ENCODE measurements at regions not wholly inside any gene's neighbourhood (a gene's known extent, or its start where the extent isn't known, plus 50 kb on each side); places are given as distances from the start of the nearest gene placed in this dataset.
A peak's percentile ranks its signal among the peaks of the same experiment; 100 is the strongest.

- no peak overlapping the region for H3K4me3 Mint-ChIP-seq
- Histone ChIP-seq H3K27me3 (ENCODE audit: insufficient read depth, low read length, poor library complexity, severe bottlenecking) (no peaks in the 10 kb centered on the region), H3K36me3 (ENCODE audit: insufficient read depth, low read length) (no peaks in the 10 kb centered on the region), H3K9me3 (ENCODE audit: low read length) (no peaks in the 10 kb centered on the region), H3K27ac (ENCODE audit: low read depth, low read length) (no peak overlapping the region), H3K4me1 (ENCODE audit: insufficient read depth, low read length) (no peaks in the 10 kb centered on the region), H3K4me3 (ENCODE audit: low read length) (no peak overlapping the region)
- peaks cover 0 to 2% (median 0%) of the 10 kb centered on the region in 5 donors for H3K9me3 Mint-ChIP-seq
- no peak overlapping the region for H3K27ac Mint-ChIP-seq
- H3K4me1 Mint-ChIP-seq, result no peaks in the 10 kb centered on the region
- ChIA-PET POLR2A (no interaction called here), CTCF (no interaction called here)
- no peak for DNase-seq
- H3K27me3 Mint-ChIP-seq, result no peaks in the 10 kb centered on the region
- H3K36me3 Mint-ChIP-seq, result peaks cover 14 to 30% (median 17%) of the 10 kb centered on the region in 3 donors
Observed at GRCh38 chr4:123014038-123014437, 91.6 kb upstream of the NUDT6 start.

GRCh38 chr4:123017078-123017477 lies 94.7 kb upstream of the NUDT6 start:
- ChIA-PET POLR2A (no interaction called here), CTCF (no interaction called here)
- Histone ChIP-seq H3K4me3 (ENCODE audit: low read length) (no peak overlapping the region), H3K27me3 (ENCODE audit: insufficient read depth, low read length, poor library complexity, severe bottlenecking) (no peaks in the 10 kb centered on the region), H3K36me3 (ENCODE audit: insufficient read depth, low read length) (no peaks in the 10 kb centered on the region), H3K9me3 (ENCODE audit: low read length) (no peaks in the 10 kb centered on the region), H3K4me1 (ENCODE audit: insufficient read depth, low read length) (no peaks in the 10 kb centered on the region), H3K27ac (ENCODE audit: low read depth, low read length) (no peak overlapping the region)
- no peaks in the 10 kb centered on the region for H3K27me3 Mint-ChIP-seq
- no peak for DNase-seq
- H3K4me1 Mint-ChIP-seq, result no peaks in the 10 kb centered on the region
- H3K36me3 Mint-ChIP-seq, result peaks cover 14 to 19% (median 14%) of the 10 kb centered on the region in 3 donors
- H3K27ac Mint-ChIP-seq, result no peak overlapping the region
- peaks cover 0 to 4% (median 2%) of the 10 kb centered on the region in 5 donors for H3K9me3 Mint-ChIP-seq
- H3K4me3 Mint-ChIP-seq, result no peak overlapping the region

- Histone ChIP-seq H3K4me3 (ENCODE audit: low read length) (no peak overlapping the region), H3K27me3 (ENCODE audit: insufficient read depth, low read length, poor library complexity, severe bottlenecking) (no peaks in the 10 kb centered on the region), H3K4me1 (ENCODE audit: insufficient read depth, low read length) (no peaks in the 10 kb centered on the region), H3K36me3 (ENCODE audit: insufficient read depth, low read length) (no peaks in the 10 kb centered on the region), H3K9me3 (ENCODE audit: low read length) (no peaks in the 10 kb centered on the region), H3K27ac (ENCODE audit: low read depth, low read length) (no peak overlapping the region)
- ChIA-PET POLR2A (no interaction called here), CTCF (no interaction called here)
- H3K4me1 Mint-ChIP-seq, result no peaks in the 10 kb centered on the region
- no peaks in the 10 kb centered on the region for H3K27me3 Mint-ChIP-seq
- H3K9me3 Mint-ChIP-seq, result peaks cover 0 to 4% (median 2%) of the 10 kb centered on the region in 5 donors
- no peak for DNase-seq
- H3K27ac Mint-ChIP-seq, result no peak overlapping the region
- no peak overlapping the region for H3K4me3 Mint-ChIP-seq
- peaks cover 10 to 14% (median 11%) of the 10 kb centered on the region in 3 donors for H3K36me3 Mint-ChIP-seq
Observed at GRCh38 chr4:123017636-123018395, 95.4 kb upstream of the NUDT6 start.

- Mint-ChIP-seq H3K4me1 (no peaks in the 10 kb centered on the region), H3K4me3 (no peak overlapping the region), H3K9me3 (peaks cover 0 to 4% (median 2%) of the 10 kb centered on the region in 5 donors), H3K36me3 (peaks cover 10 to 13% (median 12%) of the 10 kb centered on the region in 3 donors), H3K27ac (no peak overlapping the region), H3K27me3 (no peaks in the 10 kb centered on the region)
- H3K9me3 ChIP-seq (ENCODE audit: low read length), result no peaks in the 10 kb centered on the region
- no peak overlapping the region for H3K27ac ChIP-seq (ENCODE audit: low read depth, low read length)
- no peaks in the 10 kb centered on the region for H3K4me1 ChIP-seq (ENCODE audit: insufficient read depth, low read length)
- H3K27me3 ChIP-seq (ENCODE audit: insufficient read depth, low read length, poor library complexity, severe bottlenecking), result no peaks in the 10 kb centered on the region
- DNase-seq, result no peak
- CTCF ChIA-PET, result no interaction called here
- POLR2A ChIA-PET, result no interaction called here
- peaks cover under 1% of the 10 kb centered on the region for H3K36me3 ChIP-seq (ENCODE audit: insufficient read depth, low read length)
- H3K4me3 ChIP-seq (ENCODE audit: low read length), result no peak overlapping the region
Observed at GRCh38 chr4:123018396-123018775, 96.0 kb upstream of the NUDT6 start.

GRCh38 chr4:123020285-123020684 lies 97.9 kb upstream of the NUDT6 start:
- no peak overlapping the region for H3K27ac Mint-ChIP-seq
- no peaks in the 10 kb centered on the region for H3K4me1 ChIP-seq (ENCODE audit: insufficient read depth, low read length)
- no peaks in the 10 kb centered on the region for H3K27me3 Mint-ChIP-seq
- no peaks in the 10 kb centered on the region for H3K4me1 Mint-ChIP-seq
- no peak overlapping the region for H3K4me3 ChIP-seq (ENCODE audit: low read length)
- H3K36me3 ChIP-seq (ENCODE audit: insufficient read depth, low read length), result peaks cover 5% of the 10 kb centered on the region
- no peaks in the 10 kb centered on the region for H3K27me3 ChIP-seq (ENCODE audit: insufficient read depth, low read length, poor library complexity, severe bottlenecking)
- no peak for DNase-seq
- peaks cover 9 to 21% (median 21%) of the 10 kb centered on the region in 3 donors for H3K36me3 Mint-ChIP-seq
- POLR2A ChIA-PET, result no interaction called here
- CTCF ChIA-PET, result no interaction called here
- no peak overlapping the region for H3K27ac ChIP-seq (ENCODE audit: low read depth, low read length)
- H3K4me3 Mint-ChIP-seq, result no peak overlapping the region
- H3K9me3 ChIP-seq (ENCODE audit: low read length), result no peaks in the 10 kb centered on the region
- H3K9me3 Mint-ChIP-seq, result peaks cover 0 to 4% (median 2%) of the 10 kb centered on the region in 5 donors

- Histone ChIP-seq H3K9me3 (ENCODE audit: low read length) (no peaks in the 10 kb centered on the region), H3K36me3 (ENCODE audit: insufficient read depth, low read length) (peaks cover 9% of the 10 kb centered on the region), H3K4me3 (ENCODE audit: low read length) (no peak overlapping the region), H3K27me3 (ENCODE audit: insufficient read depth, low read length, poor library complexity, severe bottlenecking) (no peaks in the 10 kb centered on the region), H3K27ac (ENCODE audit: low read depth, low read length) (no peak overlapping the region), H3K4me1 (ENCODE audit: insufficient read depth, low read length) (no peaks in the 10 kb centered on the region)
- Mint-ChIP-seq H3K4me1 (peaks cover 0 to 4% (median 0%) of the 10 kb centered on the region in 3 donors), H3K9me3 (peaks cover 0 to 4% (median 0%) of the 10 kb centered on the region in 5 donors), H3K27me3 (no peaks in the 10 kb centered on the region), H3K4me3 (no peak overlapping the region), H3K36me3 (peaks cover 10 to 30% (median 26%) of the 10 kb centered on the region in 3 donors), H3K27ac (peak overlapping the region in 1 of 8 donors; percentile 5)
- DNase-seq, result no peak
- CTCF ChIA-PET, result no interaction called here
- POLR2A ChIA-PET, result no interaction called here
Observed at GRCh38 chr4:123023647-123024046, 101.2 kb upstream of the NUDT6 start.

- H3K27me3 Mint-ChIP-seq, result no peaks in the 10 kb centered on the region
- H3K27ac ChIP-seq (ENCODE audit: low read depth, low read length), result no peak overlapping the region
- H3K4me3 ChIP-seq (ENCODE audit: low read length), result no peak overlapping the region
- peaks cover 0 to 4% (median 0%) of the 10 kb centered on the region in 5 donors for H3K9me3 Mint-ChIP-seq
- H3K27ac Mint-ChIP-seq, result no peak overlapping the region
- no peaks in the 10 kb centered on the region for H3K27me3 ChIP-seq (ENCODE audit: insufficient read depth, low read length, poor library complexity, severe bottlenecking)
- no peak overlapping the region for H3K4me3 Mint-ChIP-seq
- DNase-seq, result no peak
- no peaks in the 10 kb centered on the region for H3K9me3 ChIP-seq (ENCODE audit: low read length)
- no peaks in the 10 kb centered on the region for H3K4me1 ChIP-seq (ENCODE audit: insufficient read depth, low read length)
- ChIA-PET POLR2A (no interaction called here), CTCF (no interaction called here)
- H3K4me1 Mint-ChIP-seq, result peaks cover 0 to 4% (median 0%) of the 10 kb centered on the region in 3 donors
- H3K36me3 Mint-ChIP-seq, result peaks cover 12 to 41% (median 26%) of the 10 kb centered on the region in 3 donors
- H3K36me3 ChIP-seq (ENCODE audit: insufficient read depth, low read length), result peaks cover 9% of the 10 kb centered on the region
Observed at GRCh38 chr4:123024710-123025109, 102.3 kb upstream of the NUDT6 start.

- ChIA-PET POLR2A (no interaction called here), CTCF (no interaction called here)
- peaks cover 0 to 4% (median 0%) of the 10 kb centered on the region in 3 donors for H3K4me1 Mint-ChIP-seq
- H3K4me3 Mint-ChIP-seq, result no peak overlapping the region
- H3K27ac Mint-ChIP-seq, result no peak overlapping the region
- Histone ChIP-seq H3K9me3 (ENCODE audit: low read length) (no peaks in the 10 kb centered on the region), H3K4me1 (ENCODE audit: insufficient read depth, low read length) (no peaks in the 10 kb centered on the region), H3K36me3 (ENCODE audit: insufficient read depth, low read length) (peaks cover 9% of the 10 kb centered on the region), H3K4me3 (ENCODE audit: low read length) (no peak overlapping the region), H3K27ac (ENCODE audit: low read depth, low read length) (no peak overlapping the region), H3K27me3 (ENCODE audit: insufficient read depth, low read length, poor library complexity, severe bottlenecking) (no peaks in the 10 kb centered on the region)
- peaks cover 0 to 4% (median 0%) of the 10 kb centered on the region in 5 donors for H3K9me3 Mint-ChIP-seq
- DNase-seq, result no peak
- no peaks in the 10 kb centered on the region for H3K27me3 Mint-ChIP-seq
- peaks cover 9 to 41% (median 21%) of the 10 kb centered on the region in 3 donors for H3K36me3 Mint-ChIP-seq
Observed at GRCh38 chr4:123025398-123025797, 103.0 kb upstream of the NUDT6 start.

Data from CD8-positive, alpha-beta memory T cell (primary cell).